ENCODE measurements at regions not wholly inside any gene's neighbourhood (a gene's known extent, or its start where the extent isn't known, plus 50 kb on each side); places are given as distances from the start of the nearest gene placed in this dataset.

DNA sequence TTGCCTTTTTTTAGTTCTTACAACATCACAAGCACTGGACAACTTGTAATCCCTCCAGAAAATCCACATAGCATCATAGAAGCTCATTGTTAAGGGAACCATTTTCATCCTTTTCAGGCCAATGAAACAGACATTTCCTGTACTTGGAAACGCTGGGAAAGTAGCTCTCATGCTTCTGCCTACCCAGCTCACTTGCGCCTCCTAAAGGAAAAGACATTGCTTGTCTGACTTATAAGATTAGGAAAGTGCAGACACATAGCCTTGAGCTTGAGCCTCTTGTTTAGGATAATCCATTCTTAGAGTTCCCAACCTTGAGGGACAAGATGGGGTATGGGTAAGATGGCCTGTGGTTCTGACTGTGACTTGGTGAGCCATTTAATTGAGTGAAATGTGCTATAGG lies 589.5 kb downstream of the NOVA1 start:
- Mint-ChIP-seq H3K9me3 (no peaks in the 10 kb centered on the region), H3K27ac (no peak overlapping the region), H3K4me1 (no peaks in the 10 kb centered on the region), H3K4me3 (no peak overlapping the region), H3K36me3 (no peaks in the 10 kb centered on the region), H3K27me3 (ENCODE audit: low read depth) (no peaks in the 10 kb centered on the region)
- DNase-seq (ENCODE audit: low spot score in 2 of 2, unreplicated experiment in 2 of 2): no peak
- TF ChIP-seq, protein P1, sequence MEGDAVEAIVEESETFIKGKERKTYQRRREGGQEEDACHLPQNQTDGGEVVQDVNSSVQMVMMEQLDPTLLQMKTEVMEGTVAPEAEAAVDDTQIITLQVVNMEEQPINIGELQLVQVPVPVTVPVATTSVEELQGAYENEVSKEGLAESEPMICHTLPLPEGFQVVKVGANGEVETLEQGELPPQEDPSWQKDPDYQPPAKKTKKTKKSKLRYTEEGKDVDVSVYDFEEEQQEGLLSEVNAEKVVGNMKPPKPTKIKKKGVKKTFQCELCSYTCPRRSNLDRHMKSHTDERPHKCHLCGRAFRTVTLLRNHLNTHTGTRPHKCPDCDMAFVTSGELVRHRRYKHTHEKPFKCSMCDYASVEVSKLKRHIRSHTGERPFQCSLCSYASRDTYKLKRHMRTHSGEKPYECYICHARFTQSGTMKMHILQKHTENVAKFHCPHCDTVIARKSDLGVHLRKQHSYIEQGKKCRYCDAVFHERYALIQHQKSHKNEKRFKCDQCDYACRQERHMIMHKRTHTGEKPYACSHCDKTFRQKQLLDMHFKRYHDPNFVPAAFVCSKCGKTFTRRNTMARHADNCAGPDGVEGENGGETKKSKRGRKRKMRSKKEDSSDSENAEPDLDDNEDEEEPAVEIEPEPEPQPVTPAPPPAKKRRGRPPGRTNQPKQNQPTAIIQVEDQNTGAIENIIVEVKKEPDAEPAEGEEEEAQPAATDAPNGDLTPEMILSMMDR (IDR thresholded peaks at IDR 0.05; ENCODE audit: unreplicated experiment): no peak

DNA sequence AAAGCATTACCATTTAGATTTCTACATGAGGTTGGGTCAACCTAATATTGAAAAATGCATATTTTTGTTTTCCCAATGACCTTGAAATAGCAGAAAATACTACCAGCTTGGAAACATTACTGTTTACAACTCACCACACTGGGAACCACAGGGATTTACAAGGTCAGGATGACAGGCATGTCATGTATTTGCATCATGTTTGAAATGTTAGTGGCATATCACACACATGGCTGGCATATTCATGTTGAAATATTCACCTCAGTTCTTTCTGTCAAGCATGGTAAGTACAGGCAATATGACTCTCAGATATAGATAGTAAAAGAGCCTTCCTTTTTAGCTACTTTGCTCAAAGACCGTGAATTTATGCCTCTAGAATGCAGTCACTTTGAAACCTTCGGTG lies 593.5 kb downstream of the NOVA1 start:
- no peaks in the 10 kb centered on the region for H3K36me3 Mint-ChIP-seq
- H3K27me3 Mint-ChIP-seq (ENCODE audit: low read depth): no peaks in the 10 kb centered on the region
- DNase-seq (ENCODE audit: low spot score in 2 of 2, unreplicated experiment in 2 of 2): no peak
- H3K9me3 Mint-ChIP-seq: no peaks in the 10 kb centered on the region
- TF ChIP-seq, protein P1 (IDR thresholded peaks at IDR 0.05; ENCODE audit: unreplicated experiment): no peak
- H3K27ac Mint-ChIP-seq: no peak overlapping the region
- H3K4me3 Mint-ChIP-seq: no peak overlapping the region
- H3K4me1 Mint-ChIP-seq: no peaks in the 10 kb centered on the region

DNA sequence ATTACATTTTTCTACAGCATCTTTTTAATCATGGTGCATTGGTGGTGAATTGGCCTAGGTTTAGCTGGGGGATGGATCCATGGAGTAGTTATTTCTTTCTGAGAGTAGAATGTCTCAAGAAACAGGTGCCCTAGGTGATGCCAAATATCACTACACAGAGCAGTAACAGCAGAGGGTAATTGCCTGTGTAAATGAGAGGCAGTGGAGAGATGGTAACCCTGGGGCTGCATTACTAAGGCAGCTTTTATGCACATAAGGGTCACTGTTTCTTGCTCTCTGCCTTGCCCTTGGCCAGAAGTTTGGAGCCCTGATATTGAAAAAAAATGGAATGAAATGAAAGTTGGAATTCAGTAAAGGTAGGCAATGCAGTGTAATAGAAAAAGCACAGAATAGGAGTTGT lies 604.0 kb downstream of the NOVA1 start:
- Mint-ChIP-seq H3K36me3 (no peaks in the 10 kb centered on the region), H3K4me3 (no peak overlapping the region), H3K27me3 (ENCODE audit: low read depth) (peaks cover 10% of the 10 kb centered on the region), H3K4me1 (no peaks in the 10 kb centered on the region), H3K27ac (no peak overlapping the region), H3K9me3 (no peaks in the 10 kb centered on the region)
- TF ChIP-seq, protein P1 (IDR thresholded peaks at IDR 0.05; ENCODE audit: unreplicated experiment): no peak
- DNase-seq (ENCODE audit: low spot score in 2 of 2, unreplicated experiment in 2 of 2): no peak

DNA sequence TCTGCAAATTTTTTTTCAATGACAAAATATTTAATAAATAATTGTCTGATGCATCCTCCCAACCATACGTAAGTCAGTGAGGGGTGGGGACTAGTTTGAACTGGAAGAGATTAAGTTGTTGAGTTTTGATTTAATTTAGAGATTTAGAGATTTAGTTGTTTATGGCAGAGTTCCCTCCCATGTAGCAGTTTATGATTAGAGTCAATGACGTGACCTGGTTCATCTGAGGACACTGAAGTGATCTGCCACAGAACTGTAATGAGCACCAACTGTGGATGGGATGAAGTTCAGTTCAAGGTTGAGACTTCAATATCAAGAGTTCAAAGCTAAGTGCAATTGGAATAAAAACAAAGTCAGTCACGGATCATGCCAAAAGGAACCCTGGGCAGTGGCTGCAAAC lies 609.3 kb downstream of the NOVA1 start:
- Mint-ChIP-seq H3K36me3 (no peaks in the 10 kb centered on the region), H3K9me3 (peaks cover 11% of the 10 kb centered on the region)

DNA sequence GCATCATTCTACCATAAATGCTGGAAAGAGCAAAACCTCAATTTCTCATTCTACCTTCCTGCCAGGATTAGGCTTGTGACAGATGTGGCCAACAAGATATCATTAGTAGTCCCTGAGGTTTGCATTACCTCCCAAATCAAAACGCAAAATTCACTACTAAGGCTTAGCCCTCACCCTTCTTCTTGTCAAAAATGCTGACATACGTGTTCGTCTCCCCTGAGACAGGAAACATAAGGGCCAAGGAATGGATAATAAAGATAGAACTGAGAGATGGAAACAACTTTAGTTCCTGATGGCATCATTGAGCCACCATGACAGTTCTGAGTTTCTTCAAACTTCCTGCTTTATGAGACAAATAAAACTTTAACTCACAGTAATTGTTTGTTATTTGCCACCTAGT lies 642.1 kb downstream of the NOVA1 start:
- H3K27me3 Mint-ChIP-seq (ENCODE audit: low read depth): no peaks in the 10 kb centered on the region
- TF ChIP-seq, protein P1 (IDR thresholded peaks at IDR 0.05; ENCODE audit: unreplicated experiment): no peak
- peaks cover 11% of the 10 kb centered on the region for H3K4me1 Mint-ChIP-seq
- H3K27ac Mint-ChIP-seq: no peak overlapping the region
- H3K36me3 Mint-ChIP-seq: no peaks in the 10 kb centered on the region
- H3K9me3 Mint-ChIP-seq: no peaks in the 10 kb centered on the region
- DNase-seq (ENCODE audit: low spot score in 2 of 2, unreplicated experiment in 2 of 2): no peak
- H3K4me3 Mint-ChIP-seq: no peak overlapping the region

More for the DNA sequence above, 609.3 kb downstream of the NOVA1 start:
- TF ChIP-seq, protein P1 (IDR thresholded peaks at IDR 0.05; ENCODE audit: unreplicated experiment): no peak
- no peaks in the 10 kb centered on the region for H3K4me1 Mint-ChIP-seq
- H3K4me3 Mint-ChIP-seq: no peak overlapping the region
- peaks cover under 1% of the 10 kb centered on the region for H3K27me3 Mint-ChIP-seq (ENCODE audit: low read depth)
- H3K27ac Mint-ChIP-seq: no peak overlapping the region
- no peak for DNase-seq (ENCODE audit: low spot score in 2 of 2, unreplicated experiment in 2 of 2)

DNA sequence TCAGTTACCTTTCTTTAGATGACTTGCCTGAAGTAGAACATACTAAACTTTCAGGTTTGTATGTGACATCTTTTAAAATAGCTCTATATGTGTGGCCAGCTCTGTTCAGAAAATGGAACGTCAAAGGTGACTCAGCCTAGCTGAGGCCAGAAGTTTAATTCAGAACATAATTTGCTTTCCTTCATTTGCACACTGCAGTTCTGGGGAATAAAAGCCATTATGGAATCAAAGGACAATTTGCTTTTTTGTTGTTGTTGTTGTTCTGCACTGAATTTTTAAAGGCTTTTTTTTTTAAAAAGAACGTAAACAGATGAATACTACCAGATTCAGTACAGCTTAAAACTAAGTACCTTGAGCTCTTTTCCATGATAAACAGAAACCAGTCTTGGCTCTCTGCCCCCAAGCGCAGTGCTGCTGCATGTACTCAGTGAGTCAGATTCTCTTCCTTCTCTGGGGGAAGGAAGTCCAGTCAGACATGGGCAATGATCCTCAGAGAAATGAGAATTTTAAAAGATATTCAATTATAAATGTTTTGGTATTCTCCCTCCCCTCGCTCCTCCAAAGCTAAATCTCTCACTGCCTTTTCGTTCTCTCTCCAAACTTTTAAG lies 644.2 kb downstream of the NOVA1 start:
- TF ChIP-seq, protein P1 (IDR thresholded peaks at IDR 0.05; ENCODE audit: unreplicated experiment): no peak
- H3K9me3 Mint-ChIP-seq: no peaks in the 10 kb centered on the region
- no peaks in the 10 kb centered on the region for H3K36me3 Mint-ChIP-seq

More for the DNA sequence above, 644.2 kb downstream of the NOVA1 start:
- no peak for DNase-seq (ENCODE audit: low spot score in 2 of 2, unreplicated experiment in 2 of 2)
- peaks cover 19% of the 10 kb centered on the region for H3K4me1 Mint-ChIP-seq
- no peaks in the 10 kb centered on the region for H3K27me3 Mint-ChIP-seq (ENCODE audit: low read depth)
- no peak overlapping the region for H3K27ac Mint-ChIP-seq
- H3K4me3 Mint-ChIP-seq: no peak overlapping the region
